ENCODE measurements at regions not wholly inside any gene's neighbourhood (a gene's known extent, or its start where the extent isn't known, plus 50 kb on each side); places are given as distances from the start of the nearest gene placed in this dataset.

- no peak for DNase-seq
Observed at GRCh38 chr7:98514211-98515031, 102.7 kb upstream of the NPTX2 start.

- no peak for DNase-seq
Observed at GRCh38 chr7:98511175-98511574, 105.9 kb upstream of the NPTX2 start.

GRCh38 chr7:98509836-98510235 is 107.2 kb upstream of the NPTX2 start:
- DNase-seq: no peak

DNA sequence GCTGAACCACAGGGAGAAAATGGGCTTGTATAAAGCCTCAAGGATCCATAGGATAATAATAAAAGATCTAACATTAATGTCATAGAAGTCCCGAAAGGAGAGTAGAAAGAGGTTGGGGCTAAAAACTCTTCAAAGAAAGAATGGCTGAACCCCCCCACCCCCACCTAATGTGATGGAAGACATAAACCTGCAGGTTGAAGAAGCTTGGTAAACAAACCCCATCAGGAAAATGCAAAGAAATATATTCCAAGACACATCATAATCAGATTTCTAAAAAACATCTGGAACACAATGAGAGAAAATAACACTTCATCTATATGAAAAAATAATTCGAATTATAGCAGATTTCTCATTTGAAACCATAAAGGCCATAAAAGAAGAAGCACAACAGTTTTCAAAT is 105.6 kb upstream of the BAIAP2L1 start:
- no peak for DNase-seq

GRCh38 chr7:98500764-98501163 is 99.9 kb upstream of the BAIAP2L1 start:
- DNase-seq: no peak

DNA sequence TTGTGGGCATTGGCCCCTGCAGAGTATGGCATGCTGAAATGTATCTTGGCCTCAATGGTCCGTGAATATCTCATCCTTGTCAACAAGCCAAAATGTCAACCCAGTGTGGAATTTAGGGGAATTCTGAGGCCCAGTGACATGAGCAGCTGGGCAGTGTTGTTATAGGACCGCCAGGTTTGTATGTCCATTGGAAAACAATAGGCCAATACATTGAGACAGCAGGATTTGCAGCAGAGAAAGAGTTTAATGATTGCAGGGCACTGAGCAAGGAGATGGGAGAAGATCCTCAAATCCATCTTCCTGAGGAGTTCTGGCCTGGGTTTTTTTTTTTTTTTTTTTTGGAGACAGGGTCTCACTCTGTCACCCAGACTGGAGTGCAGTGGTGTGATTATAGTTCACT is 95.7 kb upstream of the BAIAP2L1 start:
- no peak for DNase-seq

- no peak for DNase-seq
Observed at GRCh38 chr7:98495200-98495955, 94.5 kb upstream of the BAIAP2L1 start.

DNA sequence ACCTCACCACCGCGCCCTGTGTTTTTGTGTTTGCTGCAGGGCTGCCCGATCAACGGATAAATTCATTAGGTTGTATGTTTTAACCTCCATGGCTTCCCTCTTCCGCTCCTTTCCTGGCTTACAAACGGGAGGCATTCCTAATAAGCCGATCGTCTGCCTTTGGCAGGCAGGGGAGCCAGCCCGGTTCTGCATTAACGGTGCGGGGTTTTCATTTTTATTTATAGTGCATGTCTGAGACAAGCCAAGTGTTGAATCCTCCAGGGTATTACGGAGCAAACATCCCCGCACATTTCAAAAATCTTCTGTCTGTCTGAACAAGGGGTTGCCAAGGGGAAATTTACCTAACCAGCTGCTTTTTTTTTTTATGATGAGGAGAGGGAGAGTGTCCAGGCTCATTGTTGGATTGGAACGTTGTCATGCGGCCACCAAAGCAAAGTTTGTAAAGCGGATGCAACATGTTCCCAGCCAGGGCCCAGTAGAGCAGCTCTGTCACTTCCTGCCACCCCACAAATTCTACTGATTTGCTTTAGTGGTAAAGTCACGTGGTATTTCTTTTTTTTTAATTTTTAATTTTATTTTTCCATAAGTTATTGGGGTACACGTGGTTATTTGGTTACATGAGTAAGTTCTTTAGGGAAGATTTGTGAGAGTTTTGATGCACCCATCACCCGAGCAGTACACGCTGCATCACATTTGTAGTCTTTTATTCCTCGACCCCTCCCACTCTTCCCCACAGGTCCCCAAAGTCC is 92.3 kb upstream of the BAIAP2L1 start:
- no peak for DNase-seq

- DNase-seq: no peak
Observed at GRCh38 chr7:98488167-98488566, 87.3 kb upstream of the BAIAP2L1 start.

- no peak for DNase-seq
Observed at GRCh38 chr7:98483964-98484545, 83.2 kb upstream of the BAIAP2L1 start.

DNA sequence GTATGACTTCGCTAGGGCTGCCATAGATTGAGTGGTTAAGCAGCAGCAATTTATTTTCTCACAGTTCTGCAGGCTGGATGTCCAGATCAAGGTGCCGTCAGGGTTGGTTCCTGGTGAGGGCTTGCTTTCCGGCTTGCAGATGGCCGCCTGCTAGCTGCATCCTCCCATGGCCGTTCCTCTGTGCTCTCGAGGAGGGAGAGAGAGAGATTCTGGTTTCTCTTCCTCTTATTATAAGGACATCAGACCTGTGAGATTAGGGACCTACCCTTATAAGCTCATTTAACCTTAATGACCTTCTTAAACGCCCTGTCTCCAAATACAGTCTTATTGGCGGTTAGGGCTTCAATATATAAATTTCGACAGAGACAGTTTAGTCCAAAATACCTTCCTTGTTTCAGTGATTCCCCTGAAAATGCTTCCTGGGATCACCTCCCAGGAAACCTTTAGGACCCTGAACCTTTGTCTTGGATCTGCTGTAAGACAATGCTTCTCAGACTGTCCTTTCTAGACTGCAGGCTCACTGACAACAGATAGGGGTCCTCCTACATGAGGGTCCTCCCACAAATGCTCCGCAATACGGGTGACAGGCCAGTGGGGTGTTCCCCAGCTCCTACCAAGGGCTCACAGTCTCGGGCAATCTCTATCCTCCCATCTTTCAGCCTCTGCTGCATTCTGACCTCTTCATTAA is 82.5 kb upstream of the BAIAP2L1 start:
- DNase-seq: no peak

DNA sequence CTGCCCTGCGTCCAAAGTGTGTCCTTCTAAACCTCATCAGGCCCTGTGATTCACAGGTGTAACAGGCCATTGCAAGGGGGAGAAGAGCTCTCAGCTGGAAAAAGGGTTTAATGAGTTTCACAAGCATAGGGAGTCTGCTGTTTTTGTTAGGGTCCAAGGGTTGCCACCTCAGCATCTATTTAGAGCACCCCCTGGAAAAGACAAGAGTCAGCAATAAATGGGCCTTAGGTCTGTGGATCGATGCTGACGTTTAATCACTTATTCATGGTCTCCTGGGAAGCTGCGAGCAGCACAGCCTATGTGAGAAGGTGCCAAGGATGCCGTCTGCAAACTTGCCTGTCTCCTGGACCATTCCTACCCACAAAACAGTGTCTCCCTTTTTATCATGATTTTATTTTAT is 78.4 kb upstream of the BAIAP2L1 start:
- DNase-seq: no peak

- DNase-seq: no peak
Observed at GRCh38 chr7:98475352-98475751, 74.5 kb upstream of the BAIAP2L1 start.

DNA sequence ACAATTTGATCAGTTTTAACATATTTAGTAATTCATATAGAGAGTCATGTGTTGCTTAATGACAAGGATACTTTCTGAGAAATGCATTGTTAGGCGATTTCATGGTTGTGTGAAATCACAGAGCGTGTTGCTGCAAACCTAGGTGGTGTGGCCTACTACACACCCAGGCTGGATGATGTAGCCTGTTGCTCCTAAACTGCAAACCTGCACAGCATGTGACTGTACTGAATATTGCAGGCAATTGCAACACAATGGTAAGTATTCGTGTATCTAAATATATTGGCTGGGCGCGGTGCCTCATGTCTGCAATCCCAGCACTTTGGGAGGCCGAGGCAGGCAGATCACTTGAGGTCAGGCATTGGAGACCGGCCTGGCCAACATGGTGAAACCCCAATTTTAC is 73.7 kb upstream of the BAIAP2L1 start:
- no peak for DNase-seq

DNA sequence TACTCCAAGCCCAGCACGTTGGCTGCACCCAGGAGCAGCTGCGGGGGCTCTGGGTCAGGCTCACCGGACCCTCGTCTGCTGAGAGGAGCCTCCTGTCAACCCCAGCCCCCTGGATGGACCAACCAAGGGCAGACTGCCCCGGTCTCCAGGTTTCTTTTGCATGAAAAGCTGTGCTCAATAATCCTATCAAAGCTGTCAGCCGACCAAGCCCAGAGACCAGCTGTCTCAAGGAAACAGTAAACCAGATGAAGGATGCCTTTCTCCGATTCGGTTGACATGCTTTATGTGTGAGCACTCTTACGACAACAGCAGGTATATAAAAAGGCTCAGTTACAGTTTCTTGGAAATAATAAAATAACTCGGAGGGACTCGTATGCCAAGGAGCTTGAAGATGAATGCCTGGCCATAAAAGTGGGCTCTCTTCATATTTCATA is 71.6 kb upstream of the BAIAP2L1 start:
- DNase-seq: no peak

DNA sequence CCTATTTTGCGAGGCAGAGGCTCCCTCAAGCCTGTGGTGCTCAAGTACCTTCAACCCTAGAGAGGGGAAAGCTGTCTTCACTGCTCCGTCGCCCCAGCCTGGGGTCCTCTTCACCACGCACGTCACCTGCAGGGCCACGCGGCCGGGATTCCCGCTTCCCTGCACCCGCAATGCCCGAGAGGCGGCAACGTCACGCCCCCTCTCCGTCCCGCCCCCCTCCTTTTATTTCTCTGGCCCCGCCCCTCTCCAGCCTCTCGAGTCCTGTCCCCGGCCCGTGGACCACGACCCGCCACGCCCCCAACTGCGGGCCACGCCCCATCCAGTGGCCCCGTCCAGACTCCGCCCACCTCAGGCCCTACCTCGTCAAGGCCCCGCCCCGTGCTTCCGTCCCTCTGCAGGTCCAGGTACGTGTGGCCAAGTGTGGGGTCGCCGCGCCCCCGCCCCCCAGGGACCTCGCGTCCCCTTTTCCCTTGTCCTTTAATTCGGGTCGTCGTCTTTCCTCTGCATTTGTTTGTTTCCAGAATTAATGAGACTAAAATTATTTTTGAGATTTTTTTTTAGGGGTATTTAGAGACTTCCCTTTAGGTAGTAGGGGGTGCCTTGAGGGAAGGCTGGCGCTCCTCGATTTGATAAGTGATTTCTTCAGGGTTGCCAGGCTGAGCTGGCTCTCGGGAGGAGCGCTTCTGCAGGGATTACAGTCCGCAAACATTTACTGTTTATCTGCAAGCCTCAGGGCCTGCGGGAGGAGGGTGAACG is 69.8 kb upstream of the BAIAP2L1 start:
- peak; percentile 26 for DNase-seq

DNA sequence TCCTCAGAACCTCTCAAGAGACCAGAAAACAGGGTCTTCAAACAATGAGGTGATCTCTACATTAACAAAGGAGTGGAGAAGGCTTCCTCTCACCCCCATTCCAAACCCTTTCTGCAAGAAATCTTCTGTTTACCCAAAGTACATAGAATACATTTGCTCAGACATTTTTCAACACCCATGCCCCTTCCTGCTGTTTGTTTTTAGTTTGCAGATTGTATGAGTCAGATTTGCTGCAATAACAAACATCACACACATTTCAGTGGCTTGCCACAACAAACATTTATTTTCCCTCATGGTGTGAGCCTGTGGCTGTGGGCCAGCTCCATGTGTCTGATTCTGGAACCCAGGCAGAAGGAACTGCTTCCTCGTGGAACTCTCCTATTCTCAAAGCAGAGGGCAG is 68.2 kb upstream of the BAIAP2L1 start:
- no peak for DNase-seq

DNA sequence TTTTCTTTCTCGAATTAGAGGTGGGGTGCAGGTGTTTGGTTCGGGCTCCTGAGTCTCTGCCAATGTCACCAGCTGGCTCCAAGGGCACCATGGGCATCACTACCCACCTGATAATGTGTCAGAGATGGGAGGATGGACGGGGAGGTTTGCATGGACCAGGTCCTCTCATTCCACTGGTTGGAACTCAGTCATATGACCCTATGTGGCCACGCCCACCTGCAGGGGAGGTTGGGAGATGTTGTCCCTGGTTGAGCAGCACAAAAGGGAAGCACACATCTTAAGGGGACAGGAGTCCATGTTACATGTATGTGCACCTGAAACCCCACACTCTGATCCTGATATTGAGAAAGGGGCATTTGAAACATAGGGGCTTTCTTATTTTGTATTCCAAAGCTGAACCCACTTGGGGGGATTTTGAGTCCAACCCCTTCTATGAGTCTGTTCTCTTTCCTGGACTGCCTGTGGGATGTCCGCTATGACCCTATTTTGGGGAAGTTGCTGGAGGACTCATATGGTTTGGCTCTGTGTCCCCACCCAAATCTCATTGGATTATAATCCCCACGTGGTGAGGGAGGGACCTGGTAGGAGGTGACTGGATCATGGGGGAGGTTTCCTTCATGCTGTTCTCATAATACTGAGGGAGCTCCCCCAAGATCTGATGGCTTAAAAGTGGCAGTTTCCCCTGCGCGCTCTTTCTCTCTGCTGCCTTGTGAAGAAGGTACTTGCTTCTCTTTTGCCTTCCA is 66.9 kb upstream of the BAIAP2L1 start:
- DNase-seq: no peak

DNA sequence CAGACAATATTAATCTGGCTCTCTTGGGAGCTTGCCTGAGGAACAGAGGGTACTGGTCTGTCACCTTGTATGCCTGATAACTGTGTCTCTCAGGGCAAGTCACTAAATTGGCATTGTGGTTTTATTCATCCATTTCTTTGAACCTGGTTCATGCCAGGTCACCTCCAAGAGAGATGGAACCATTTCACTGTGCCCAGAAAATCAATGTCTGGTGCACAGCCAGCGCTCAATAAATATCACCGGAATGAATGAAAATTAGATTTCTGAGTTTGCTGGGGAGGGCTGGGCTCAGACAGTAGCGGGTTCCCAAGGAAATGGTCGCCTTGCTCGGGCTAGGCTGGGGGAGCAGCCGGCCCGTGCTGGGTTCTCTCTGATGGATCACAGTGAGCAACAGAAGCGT is 64.1 kb upstream of the BAIAP2L1 start:
- DNase-seq: no peak

DNA sequence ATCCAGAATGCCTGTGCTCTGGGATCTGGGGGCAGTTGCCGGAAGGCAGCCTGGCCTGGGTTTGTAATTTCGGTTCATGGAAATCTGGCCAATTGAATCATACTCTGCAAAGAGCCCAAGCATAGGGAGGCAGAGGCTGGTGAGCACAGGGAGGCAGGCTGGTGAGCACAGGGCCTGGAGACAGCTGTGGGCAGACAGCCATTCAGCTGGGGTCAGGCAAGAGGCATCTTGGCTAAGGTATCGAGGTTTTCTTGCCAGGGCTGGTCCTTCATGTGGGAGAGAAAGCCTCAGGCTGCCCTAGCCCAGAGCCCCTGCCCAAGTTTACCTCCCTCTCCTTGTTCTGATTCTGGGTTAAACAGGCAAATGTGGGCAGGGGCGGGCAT is 63.7 kb upstream of the BAIAP2L1 start:
- no peak for DNase-seq

Data from CD4-positive, alpha-beta T cell treated with Interleukin-6 for 4 hours (primary cell).